Panc1 (cell line): ENCODE measurements at regions not wholly inside any gene's neighbourhood (a gene's known extent, or its start where the extent isn't known, plus 50 kb on each side); places are given as distances from the start of the nearest gene placed in this dataset.

Source experiments
- POLR2AphosphoS5 ChIP-seq: IDR thresholded peaks from 2 replicates; pipeline ENCODE4 v1.6.1; 2012; ENCODE audit warnings: mild to moderate bottlenecking, low read depth, low read length, moderate library complexity
- TF ChIP-seq, protein P1 (sequence below), 2 experiments: IDR thresholded peaks; 2 replicates each; pipeline ENCODE4 v1.6.1; 2011 to 2012; ENCODE audit warnings: low read depth in 2 of 2, control low read depth in 1 of 2, low read length in 1 of 2, mild to moderate bottlenecking in 1 of 2, moderate library complexity in 1 of 2; ENCODE audit not compliant: insufficient read depth in 1 of 2
- TF ChIP-seq, protein P2 (sequence below): fragments of 450-650 bp; IDR thresholded peaks from 2 replicates; pipeline ENCODE4 v1.5.1; 2017; ENCODE audit warnings: mild to moderate bottlenecking

DNA sequence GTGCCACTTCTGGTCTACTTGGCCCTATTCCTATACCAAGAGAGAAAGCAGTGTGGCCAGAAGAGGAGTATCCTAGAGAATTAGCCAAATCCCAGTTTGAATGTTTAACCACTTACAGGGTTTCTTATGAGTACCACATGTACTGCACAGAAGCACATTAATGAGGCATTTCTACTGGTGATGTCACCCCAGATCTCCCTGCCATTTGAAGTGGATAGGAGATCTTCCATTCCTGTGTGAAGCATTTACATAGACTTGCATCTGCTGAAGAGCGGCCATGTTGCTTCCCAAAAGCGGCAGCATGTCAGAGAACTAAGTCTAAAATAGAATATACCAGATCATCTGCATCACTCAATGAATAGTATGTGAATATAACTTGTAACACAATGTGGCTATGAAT lies 108.4 kb upstream of the TUSC7 start:
- TF ChIP-seq POLR2AphosphoS5: no peak
- TF ChIP-seq, protein P1, sequence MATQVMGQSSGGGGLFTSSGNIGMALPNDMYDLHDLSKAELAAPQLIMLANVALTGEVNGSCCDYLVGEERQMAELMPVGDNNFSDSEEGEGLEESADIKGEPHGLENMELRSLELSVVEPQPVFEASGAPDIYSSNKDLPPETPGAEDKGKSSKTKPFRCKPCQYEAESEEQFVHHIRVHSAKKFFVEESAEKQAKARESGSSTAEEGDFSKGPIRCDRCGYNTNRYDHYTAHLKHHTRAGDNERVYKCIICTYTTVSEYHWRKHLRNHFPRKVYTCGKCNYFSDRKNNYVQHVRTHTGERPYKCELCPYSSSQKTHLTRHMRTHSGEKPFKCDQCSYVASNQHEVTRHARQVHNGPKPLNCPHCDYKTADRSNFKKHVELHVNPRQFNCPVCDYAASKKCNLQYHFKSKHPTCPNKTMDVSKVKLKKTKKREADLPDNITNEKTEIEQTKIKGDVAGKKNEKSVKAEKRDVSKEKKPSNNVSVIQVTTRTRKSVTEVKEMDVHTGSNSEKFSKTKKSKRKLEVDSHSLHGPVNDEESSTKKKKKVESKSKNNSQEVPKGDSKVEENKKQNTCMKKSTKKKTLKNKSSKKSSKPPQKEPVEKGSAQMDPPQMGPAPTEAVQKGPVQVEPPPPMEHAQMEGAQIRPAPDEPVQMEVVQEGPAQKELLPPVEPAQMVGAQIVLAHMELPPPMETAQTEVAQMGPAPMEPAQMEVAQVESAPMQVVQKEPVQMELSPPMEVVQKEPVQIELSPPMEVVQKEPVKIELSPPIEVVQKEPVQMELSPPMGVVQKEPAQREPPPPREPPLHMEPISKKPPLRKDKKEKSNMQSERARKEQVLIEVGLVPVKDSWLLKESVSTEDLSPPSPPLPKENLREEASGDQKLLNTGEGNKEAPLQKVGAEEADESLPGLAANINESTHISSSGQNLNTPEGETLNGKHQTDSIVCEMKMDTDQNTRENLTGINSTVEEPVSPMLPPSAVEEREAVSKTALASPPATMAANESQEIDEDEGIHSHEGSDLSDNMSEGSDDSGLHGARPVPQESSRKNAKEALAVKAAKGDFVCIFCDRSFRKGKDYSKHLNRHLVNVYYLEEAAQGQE (IDR thresholded peaks at IDR 0.05; ENCODE audit: insufficient read depth in 1 of 2, low read depth in 2 of 2, low read length in 1 of 2): no peak
- TF ChIP-seq, protein P2, sequence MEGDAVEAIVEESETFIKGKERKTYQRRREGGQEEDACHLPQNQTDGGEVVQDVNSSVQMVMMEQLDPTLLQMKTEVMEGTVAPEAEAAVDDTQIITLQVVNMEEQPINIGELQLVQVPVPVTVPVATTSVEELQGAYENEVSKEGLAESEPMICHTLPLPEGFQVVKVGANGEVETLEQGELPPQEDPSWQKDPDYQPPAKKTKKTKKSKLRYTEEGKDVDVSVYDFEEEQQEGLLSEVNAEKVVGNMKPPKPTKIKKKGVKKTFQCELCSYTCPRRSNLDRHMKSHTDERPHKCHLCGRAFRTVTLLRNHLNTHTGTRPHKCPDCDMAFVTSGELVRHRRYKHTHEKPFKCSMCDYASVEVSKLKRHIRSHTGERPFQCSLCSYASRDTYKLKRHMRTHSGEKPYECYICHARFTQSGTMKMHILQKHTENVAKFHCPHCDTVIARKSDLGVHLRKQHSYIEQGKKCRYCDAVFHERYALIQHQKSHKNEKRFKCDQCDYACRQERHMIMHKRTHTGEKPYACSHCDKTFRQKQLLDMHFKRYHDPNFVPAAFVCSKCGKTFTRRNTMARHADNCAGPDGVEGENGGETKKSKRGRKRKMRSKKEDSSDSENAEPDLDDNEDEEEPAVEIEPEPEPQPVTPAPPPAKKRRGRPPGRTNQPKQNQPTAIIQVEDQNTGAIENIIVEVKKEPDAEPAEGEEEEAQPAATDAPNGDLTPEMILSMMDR: no peak
